ENCODE measurements at regions not wholly inside any gene's neighbourhood (a gene's known extent, or its start where the extent isn't known, plus 50 kb on each side); places are given as distances from the start of the nearest gene placed in this dataset.

GRCh38 chr12:86743875-86744536, 487.8 kb upstream of the MGAT4C start:
- no peak for ATAC-seq (replicated peaks)
- no peak for DNase-seq
- no peaks in the 10 kb centered on the region for H3K36me3 Mint-ChIP-seq
- H3K4me1 Mint-ChIP-seq, result no peaks in the 10 kb centered on the region
- H3K27ac Mint-ChIP-seq, result no peak overlapping the region
- no peak overlapping the region for H3K4me3 Mint-ChIP-seq
- H3K27me3 Mint-ChIP-seq, result no peaks in the 10 kb centered on the region
- H3K9me3 Mint-ChIP-seq, result no peaks in the 10 kb centered on the region

- H3K9me3 Mint-ChIP-seq, result no peaks in the 10 kb centered on the region
- H3K4me3 Mint-ChIP-seq, result no peak overlapping the region
- no peak overlapping the region for H3K27ac Mint-ChIP-seq
- no peaks in the 10 kb centered on the region for H3K27me3 Mint-ChIP-seq
- no peaks in the 10 kb centered on the region for H3K36me3 Mint-ChIP-seq
- no peak for ATAC-seq (replicated peaks)
- H3K4me1 Mint-ChIP-seq, result no peaks in the 10 kb centered on the region
- DNase-seq, result no peak
These were observed 485.3 kb upstream of the MGAT4C start for GRCh38 chr12:86741531-86741930.

GRCh38 chr12:86735851-86736250, 479.7 kb upstream of the MGAT4C start:
- no peak overlapping the region for H3K27ac Mint-ChIP-seq
- ATAC-seq (replicated peaks) (no peak), DNase-seq (no peak)
- H3K4me1 Mint-ChIP-seq, result no peaks in the 10 kb centered on the region
- no peaks in the 10 kb centered on the region for H3K36me3 Mint-ChIP-seq
- H3K4me3 Mint-ChIP-seq, result no peak overlapping the region
- H3K27me3 Mint-ChIP-seq, result no peaks in the 10 kb centered on the region
- no peaks in the 10 kb centered on the region for H3K9me3 Mint-ChIP-seq

- no peak overlapping the region for H3K27ac Mint-ChIP-seq
- H3K9me3 Mint-ChIP-seq, result no peaks in the 10 kb centered on the region
- no peaks in the 10 kb centered on the region for H3K36me3 Mint-ChIP-seq
- no peak for DNase-seq
- H3K27me3 Mint-ChIP-seq, result no peaks in the 10 kb centered on the region
- no peak overlapping the region for H3K4me3 Mint-ChIP-seq
- no peak for ATAC-seq (replicated peaks)
- H3K4me1 Mint-ChIP-seq, result no peaks in the 10 kb centered on the region
These were observed 478.9 kb upstream of the MGAT4C start for GRCh38 chr12:86735072-86735471.

- H3K9me3 Mint-ChIP-seq, result no peaks in the 10 kb centered on the region
- no peaks in the 10 kb centered on the region for H3K4me1 Mint-ChIP-seq
- no peak overlapping the region for H3K4me3 Mint-ChIP-seq
- no peak for DNase-seq
- peak overlapping the region; percentile 75 for H3K27ac Mint-ChIP-seq
- H3K36me3 Mint-ChIP-seq, result no peaks in the 10 kb centered on the region
- no peak for ATAC-seq (replicated peaks)
- H3K27me3 Mint-ChIP-seq, result no peaks in the 10 kb centered on the region
These were observed 474.0 kb upstream of the MGAT4C start for GRCh38 chr12:86730233-86730632.

GRCh38 chr12:86729739-86730138, 473.5 kb upstream of the MGAT4C start:
- no peaks in the 10 kb centered on the region for H3K4me1 Mint-ChIP-seq
- ATAC-seq (replicated peaks), result no peak

GRCh38 chr12:86727160-86727559, 471.0 kb upstream of the MGAT4C start:
- DNase-seq, result no peak
- no peaks in the 10 kb centered on the region for H3K36me3 Mint-ChIP-seq
- no peak overlapping the region for H3K4me3 Mint-ChIP-seq
- ATAC-seq (replicated peaks), result no peak
- H3K4me1 Mint-ChIP-seq, result no peaks in the 10 kb centered on the region
- no peaks in the 10 kb centered on the region for H3K9me3 Mint-ChIP-seq
- H3K27ac Mint-ChIP-seq, result no peak overlapping the region
- no peaks in the 10 kb centered on the region for H3K27me3 Mint-ChIP-seq

More at GRCh38 chr12:86729739-86730138, 473.5 kb upstream of the MGAT4C start:
- Mint-ChIP-seq H3K27me3 (no peaks in the 10 kb centered on the region), H3K36me3 (no peaks in the 10 kb centered on the region), H3K27ac (no peak overlapping the region), H3K4me3 (no peak overlapping the region), H3K9me3 (no peaks in the 10 kb centered on the region)
- no peak for DNase-seq

GRCh38 chr12:86724716-86725115, 468.5 kb upstream of the MGAT4C start:
- no peaks in the 10 kb centered on the region for H3K4me1 Mint-ChIP-seq
- H3K4me3 Mint-ChIP-seq, result no peak overlapping the region
- no peak for ATAC-seq (replicated peaks)
- H3K36me3 Mint-ChIP-seq, result no peaks in the 10 kb centered on the region
- no peaks in the 10 kb centered on the region for H3K27me3 Mint-ChIP-seq
- no peaks in the 10 kb centered on the region for H3K9me3 Mint-ChIP-seq
- no peak for DNase-seq
- H3K27ac Mint-ChIP-seq, result no peak overlapping the region

- ATAC-seq (replicated peaks) (no peak), DNase-seq (no peak)
- H3K4me3 Mint-ChIP-seq, result no peak overlapping the region
- no peaks in the 10 kb centered on the region for H3K4me1 Mint-ChIP-seq
- no peaks in the 10 kb centered on the region for H3K36me3 Mint-ChIP-seq
- H3K27ac Mint-ChIP-seq, result no peak overlapping the region
- no peaks in the 10 kb centered on the region for H3K9me3 Mint-ChIP-seq
- no peaks in the 10 kb centered on the region for H3K27me3 Mint-ChIP-seq
These were observed 467.1 kb upstream of the MGAT4C start for GRCh38 chr12:86723326-86723725.

- Mint-ChIP-seq H3K9me3 (no peaks in the 10 kb centered on the region), H3K27ac (no peak overlapping the region), H3K4me3 (no peak overlapping the region), H3K27me3 (no peaks in the 10 kb centered on the region), H3K36me3 (no peaks in the 10 kb centered on the region), H3K4me1 (no peaks in the 10 kb centered on the region)
- DNase-seq (no peak), ATAC-seq (replicated peaks) (no peak)
These were observed 465.7 kb upstream of the MGAT4C start for GRCh38 chr12:86721713-86722397.

GRCh38 chr12:86719381-86719780, 463.2 kb upstream of the MGAT4C start:
- Mint-ChIP-seq H3K4me1 (no peaks in the 10 kb centered on the region), H3K27me3 (no peaks in the 10 kb centered on the region), H3K36me3 (no peaks in the 10 kb centered on the region), H3K9me3 (no peaks in the 10 kb centered on the region), H3K27ac (no peak overlapping the region), H3K4me3 (no peak overlapping the region)
- no peak for DNase-seq
- no peak for ATAC-seq (replicated peaks)

- no peak overlapping the region for H3K27ac Mint-ChIP-seq
- H3K27me3 Mint-ChIP-seq, result no peaks in the 10 kb centered on the region
- peaks cover 0 to 8% of the 10 kb centered on the region in 2 donors for H3K9me3 Mint-ChIP-seq
- no peak overlapping the region for H3K4me3 Mint-ChIP-seq
- H3K4me1 Mint-ChIP-seq, result no peaks in the 10 kb centered on the region
- DNase-seq (no peak), ATAC-seq (replicated peaks) (no peak)
- H3K36me3 Mint-ChIP-seq, result no peaks in the 10 kb centered on the region
These were observed 456.9 kb upstream of the MGAT4C start for GRCh38 chr12:86713121-86713520.

- Mint-ChIP-seq H3K4me3 (no peak overlapping the region), H3K27ac (no peak overlapping the region), H3K4me1 (no peaks in the 10 kb centered on the region), H3K9me3 (peaks cover 0 to 11% of the 10 kb centered on the region in 2 donors), H3K27me3 (no peaks in the 10 kb centered on the region), H3K36me3 (no peaks in the 10 kb centered on the region)
- DNase-seq, result no peak
- ATAC-seq (replicated peaks), result no peak
These were observed 456.2 kb upstream of the MGAT4C start for GRCh38 chr12:86712425-86712843.

GRCh38 chr12:86711731-86712130, 455.5 kb upstream of the MGAT4C start:
- Mint-ChIP-seq H3K27ac (no peak overlapping the region), H3K4me3 (no peak overlapping the region), H3K36me3 (no peaks in the 10 kb centered on the region), H3K27me3 (no peaks in the 10 kb centered on the region), H3K4me1 (no peaks in the 10 kb centered on the region), H3K9me3 (peaks cover 6 to 16% of the 10 kb centered on the region in 2 donors)
- ATAC-seq (replicated peaks) (no peak), DNase-seq (no peak)

- Mint-ChIP-seq H3K4me1 (no peaks in the 10 kb centered on the region), H3K4me3 (no peak overlapping the region), H3K9me3 (peaks cover 7 to 19% of the 10 kb centered on the region in 2 donors), H3K36me3 (no peaks in the 10 kb centered on the region), H3K27ac (no peak overlapping the region), H3K27me3 (no peaks in the 10 kb centered on the region)
- no peak for ATAC-seq (replicated peaks)
- DNase-seq, result no peak
These were observed 453.9 kb upstream of the MGAT4C start for GRCh38 chr12:86710109-86710508.

Data from stimulated activated naive B cell treated with anti-CD40 and anti-IgM and Interleukin-4, amounts not matched to agents 10 μg/mL and 1 μg/mL and 100 μg/mL, for 72 hours (primary cell).